Tibial nerve (tissue), 3 donors: ENCODE measurements at regions not wholly inside any gene's neighbourhood (a gene's known extent, or its start where the extent isn't known, plus 50 kb on each side); places are given as distances from the start of the nearest gene placed in this dataset.

Experiments used
- CTCF ChIP-seq, 5 experiments: fragments of 200-600 bp in 3 of 5; fragments of 450-650 bp in 2 of 5; sonication (generic) in 3 of 5; IDR thresholded peaks; one replicate each; pipeline ENCODE4 v1.5.1; 2016 to 2019; ENCODE audit warnings: antibody characterized with exemption in 5 of 5, mild to moderate bottlenecking in 3 of 5, moderate library complexity in 2 of 5
- POLR2A ChIP-seq, 2 donors: fragments of 450-650 bp; IDR thresholded peaks; one replicate each; pipeline ENCODE4 v1.6.1; 2017; ENCODE audit warnings: antibody characterized with exemption in 2 of 2, mild to moderate bottlenecking in 2 of 2, moderate library complexity in 2 of 2

- TF ChIP-seq CTCF (IDR thresholded peaks at IDR 0.05) (no peak), POLR2A (IDR thresholded peaks at IDR 0.05) (no peak)
These were observed 321.1 kb upstream of the PCDH18 start for GRCh38 chr4:137853424-137853823.
